SJSA1 (cell line): ENCODE measurements at regions not wholly inside any gene's neighbourhood (a gene's known extent, or its start where the extent isn't known, plus 50 kb on each side); places are given as distances from the start of the nearest gene placed in this dataset.

Experiments used
- DNase-seq, 2 experiments: peaks; one replicate each; pipeline ENCODE4 v3.0.0-alpha.2; 2015 to 2020; ENCODE audit warnings: low spot score in 2 of 2, low read depth in 1 of 2
- H3K27ac ChIP-seq: fragments of 250-450 bp; sonication (Bioruptor Pico); 2 replicates; pipeline ENCODE4 v1.5.1; 2020; ENCODE audit warnings: mild to moderate bottlenecking, moderate library complexity
- H3K27me3 ChIP-seq: fragments of 250-450 bp; sonication (Bioruptor Pico); replicated peaks from 2 replicates; pipeline ENCODE4 v1.5.1; 2020; ENCODE audit warnings: mild to moderate bottlenecking, moderate library complexity
- H3K36me3 ChIP-seq: fragments of 250-450 bp; sonication (Bioruptor Pico); 2 replicates; pipeline ENCODE4 v1.5.1; 2020; ENCODE audit warnings: mild to moderate bottlenecking
- H3K4me1 ChIP-seq: fragments of 250-450 bp; sonication (Bioruptor Pico); replicated peaks from 2 replicates; pipeline ENCODE4 v1.6.1; 2021; ENCODE audit warnings: mild to moderate bottlenecking
- H3K4me3 ChIP-seq: fragments of 250-450 bp; sonication (Bioruptor Pico); 2 replicates; pipeline ENCODE4 v1.5.1; 2020; ENCODE audit warnings: mild to moderate bottlenecking
- H3K9me3 ChIP-seq: fragments of 250-450 bp; sonication (Bioruptor Pico); replicated peaks from 2 replicates; pipeline ENCODE4 v1.5.1; 2020; ENCODE audit warnings: mild to moderate bottlenecking

GRCh38 chr3:175916191-175916934, 1057.2 kb downstream of the NAALADL2 start:
- DNase-seq: no peak
- Histone ChIP-seq H3K4me1 (no peaks in the 10 kb centered on the region), H3K4me3 (no peak overlapping the region), H3K9me3 (no peaks in the 10 kb centered on the region), H3K27ac (no peak overlapping the region), H3K36me3 (no peaks in the 10 kb centered on the region), H3K27me3 (no peaks in the 10 kb centered on the region)

DNA sequence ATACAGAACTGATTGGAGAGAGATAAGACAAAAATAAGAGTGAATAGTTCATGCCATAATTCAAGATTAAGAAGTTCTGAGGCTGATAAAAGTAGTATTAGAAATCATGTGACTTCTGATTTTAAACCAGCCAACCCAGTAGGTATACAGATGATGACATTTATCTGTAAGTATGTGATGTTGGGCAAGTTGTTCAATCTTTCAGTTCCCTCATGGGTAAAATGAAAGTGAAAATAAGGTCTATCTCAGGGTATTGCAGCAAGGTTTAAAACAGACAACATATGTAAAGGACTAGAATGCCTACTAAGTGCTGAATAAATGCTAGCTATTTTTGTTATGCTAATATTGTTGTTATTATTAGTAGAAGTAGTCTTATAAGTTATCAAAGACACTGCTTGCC, 1055.7 kb downstream of the NAALADL2 start:
- Histone ChIP-seq H3K9me3 (0 out of 2 replicates have a peak, but pooled peaks cover 3% of the 10 kb centered on the region), H3K27ac (no peak overlapping the region)
- no peak for DNase-seq

GRCh38 chr3:175913286-175913685, 1054.2 kb downstream of the NAALADL2 start:
- no peak overlapping the region for H3K27ac ChIP-seq
- no peak overlapping the region for H3K4me3 ChIP-seq
- H3K36me3 ChIP-seq: no peaks in the 10 kb centered on the region
- DNase-seq: no peak
- H3K9me3 ChIP-seq: 0 out of 2 replicates have a peak, but pooled peaks cover 3% of the 10 kb centered on the region
- no peaks in the 10 kb centered on the region for H3K4me1 ChIP-seq
- H3K27me3 ChIP-seq: no peaks in the 10 kb centered on the region

More for the DNA sequence above, 1055.7 kb downstream of the NAALADL2 start:
- Histone ChIP-seq H3K27me3 (no peaks in the 10 kb centered on the region), H3K36me3 (no peaks in the 10 kb centered on the region), H3K4me3 (no peak overlapping the region), H3K4me1 (no peaks in the 10 kb centered on the region)

DNA sequence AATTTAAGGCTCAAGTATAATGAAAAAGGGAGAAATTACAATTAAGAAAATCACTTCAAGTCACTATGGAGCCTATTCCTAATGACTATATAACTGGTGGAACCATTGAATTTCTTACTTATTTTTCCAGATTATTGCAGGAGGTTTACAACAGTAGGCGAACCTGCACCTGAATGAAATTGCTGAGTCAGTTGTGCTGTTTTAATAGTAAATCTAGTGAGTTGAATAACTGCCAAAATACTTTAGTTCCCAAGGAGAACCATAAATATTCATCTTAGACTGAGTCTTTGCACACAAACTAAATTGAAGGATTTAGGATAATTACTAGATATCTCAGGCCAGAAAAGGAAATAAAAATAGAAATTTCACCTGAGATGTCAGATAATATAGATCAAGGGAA, 1052.8 kb downstream of the NAALADL2 start:
- no peaks in the 10 kb centered on the region for H3K36me3 ChIP-seq
- H3K27ac ChIP-seq: no peak overlapping the region
- H3K4me1 ChIP-seq: no peaks in the 10 kb centered on the region
- no peak overlapping the region for H3K4me3 ChIP-seq
- DNase-seq: no peak
- H3K9me3 ChIP-seq: 0 out of 2 replicates have a peak, but pooled peaks cover 3% of the 10 kb centered on the region
- H3K27me3 ChIP-seq: no peaks in the 10 kb centered on the region

DNA sequence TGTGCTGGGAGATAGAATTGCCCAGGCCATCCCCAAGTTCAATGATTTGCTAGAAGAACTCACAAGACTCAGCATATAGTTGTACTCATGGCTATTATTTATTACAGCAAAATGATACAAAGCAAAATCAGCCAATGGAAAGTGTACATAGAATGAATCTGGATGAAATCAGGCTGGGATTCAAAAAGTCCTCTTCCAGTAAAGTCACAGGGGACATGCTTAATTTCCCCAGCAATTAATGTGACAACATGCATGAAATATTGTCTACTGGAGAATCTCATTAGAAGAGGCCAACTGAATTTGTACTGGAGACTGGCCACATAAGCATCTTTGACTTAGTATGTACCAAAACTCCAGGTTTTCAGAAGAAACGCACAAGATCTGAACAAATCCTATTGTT, 1043.1 kb downstream of the NAALADL2 start:
- H3K27ac ChIP-seq: no peak overlapping the region
- no peaks in the 10 kb centered on the region for H3K36me3 ChIP-seq
- no peaks in the 10 kb centered on the region for H3K27me3 ChIP-seq
- H3K9me3 ChIP-seq: no peaks in the 10 kb centered on the region
- no peak for DNase-seq
- H3K4me3 ChIP-seq: no peak overlapping the region
- no peaks in the 10 kb centered on the region for H3K4me1 ChIP-seq

DNA sequence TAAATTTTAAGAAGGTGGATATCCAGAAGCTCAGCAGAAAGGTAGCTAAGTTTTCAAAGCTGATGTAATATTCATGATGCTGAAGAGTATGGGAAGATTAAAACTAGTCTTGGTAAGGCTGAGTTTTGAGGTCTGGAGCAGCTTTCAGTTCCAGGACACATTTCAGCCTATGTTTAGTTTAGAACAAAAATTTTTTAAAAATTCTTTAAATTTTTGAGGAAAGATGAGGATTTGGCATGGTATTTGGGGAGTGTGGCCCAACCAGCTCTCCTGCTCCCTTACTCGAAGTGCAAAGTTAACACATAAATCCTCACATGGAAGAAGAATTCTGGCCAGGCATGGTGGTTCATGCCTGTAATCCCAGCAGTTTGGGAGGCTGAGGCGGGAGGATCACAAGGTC, 1039.1 kb downstream of the NAALADL2 start:
- no peak overlapping the region for H3K27ac ChIP-seq
- no peak for DNase-seq
- H3K4me3 ChIP-seq: no peak overlapping the region
- H3K9me3 ChIP-seq: no peaks in the 10 kb centered on the region
- no peaks in the 10 kb centered on the region for H3K36me3 ChIP-seq
- H3K4me1 ChIP-seq: no peaks in the 10 kb centered on the region
- no peaks in the 10 kb centered on the region for H3K27me3 ChIP-seq

- Histone ChIP-seq H3K36me3 (no peaks in the 10 kb centered on the region), H3K4me1 (no peaks in the 10 kb centered on the region), H3K27ac (no peak overlapping the region), H3K27me3 (no peaks in the 10 kb centered on the region), H3K9me3 (no peaks in the 10 kb centered on the region), H3K4me3 (no peak overlapping the region)
- no peak for DNase-seq
These were observed 1037.5 kb downstream of the NAALADL2 start for GRCh38 chr3:175896655-175897054.

GRCh38 chr3:175895731-175896130, 1036.6 kb downstream of the NAALADL2 start:
- H3K27ac ChIP-seq: no peak overlapping the region
- no peaks in the 10 kb centered on the region for H3K27me3 ChIP-seq
- H3K4me1 ChIP-seq: no peaks in the 10 kb centered on the region
- H3K4me3 ChIP-seq: no peak overlapping the region
- no peaks in the 10 kb centered on the region for H3K36me3 ChIP-seq
- H3K9me3 ChIP-seq: no peaks in the 10 kb centered on the region
- no peak for DNase-seq

DNA sequence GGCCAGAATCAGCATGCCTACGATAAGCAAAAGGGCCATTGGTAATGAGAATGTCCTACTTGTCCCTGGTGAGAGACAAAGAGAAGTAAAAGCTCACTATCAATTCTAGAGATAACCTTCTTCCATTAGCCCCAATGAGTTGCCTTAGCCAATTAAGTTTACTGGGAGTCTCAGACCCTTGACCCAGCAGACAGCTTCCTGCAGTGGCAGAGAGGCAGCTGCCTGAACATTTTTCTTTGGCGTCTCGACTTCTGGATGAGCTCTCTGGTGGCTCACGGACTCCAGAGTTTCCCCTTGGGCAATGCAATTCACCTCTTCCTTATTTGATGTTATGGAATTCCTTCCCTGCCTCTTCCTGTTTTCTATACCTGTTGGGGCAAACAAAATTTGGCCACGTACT, 1034.4 kb downstream of the NAALADL2 start:
- no peak overlapping the region for H3K4me3 ChIP-seq
- H3K27ac ChIP-seq: no peak overlapping the region
- no peaks in the 10 kb centered on the region for H3K9me3 ChIP-seq
- H3K4me1 ChIP-seq: no peaks in the 10 kb centered on the region
- no peak for DNase-seq
- no peaks in the 10 kb centered on the region for H3K36me3 ChIP-seq
- H3K27me3 ChIP-seq: no peaks in the 10 kb centered on the region

GRCh38 chr3:175890066-175890465, 1030.9 kb downstream of the NAALADL2 start:
- Histone ChIP-seq H3K4me3 (no peak overlapping the region), H3K4me1 (no peaks in the 10 kb centered on the region), H3K27ac (no peak overlapping the region), H3K36me3 (no peaks in the 10 kb centered on the region), H3K27me3 (no peaks in the 10 kb centered on the region), H3K9me3 (no peaks in the 10 kb centered on the region)
- DNase-seq: no peak

GRCh38 chr3:175885231-175885766, 1026.2 kb downstream of the NAALADL2 start:
- H3K36me3 ChIP-seq: no peaks in the 10 kb centered on the region
- no peak overlapping the region for H3K27ac ChIP-seq
- no peaks in the 10 kb centered on the region for H3K27me3 ChIP-seq
- no peak for DNase-seq
- H3K4me1 ChIP-seq: no peaks in the 10 kb centered on the region
- no peaks in the 10 kb centered on the region for H3K9me3 ChIP-seq
- H3K4me3 ChIP-seq: no peak overlapping the region

GRCh38 chr3:175879417-175879816, 1020.3 kb downstream of the NAALADL2 start:
- Histone ChIP-seq H3K36me3 (no peaks in the 10 kb centered on the region), H3K4me3 (no peak overlapping the region), H3K27me3 (no peaks in the 10 kb centered on the region), H3K4me1 (no peaks in the 10 kb centered on the region), H3K27ac (no peak overlapping the region), H3K9me3 (no peaks in the 10 kb centered on the region)
- DNase-seq: no peak

- H3K4me1 ChIP-seq: no peaks in the 10 kb centered on the region
These were observed 1010.3 kb downstream of the NAALADL2 start for GRCh38 chr3:175869404-175869803.

GRCh38 chr3:175868626-175869025, 1009.5 kb downstream of the NAALADL2 start:
- Histone ChIP-seq H3K27ac (no peak overlapping the region), H3K27me3 (no peaks in the 10 kb centered on the region), H3K4me1 (no peaks in the 10 kb centered on the region), H3K36me3 (no peaks in the 10 kb centered on the region), H3K9me3 (no peaks in the 10 kb centered on the region), H3K4me3 (no peak overlapping the region)
- no peak for DNase-seq

More at GRCh38 chr3:175869404-175869803, 1010.3 kb downstream of the NAALADL2 start:
- Histone ChIP-seq H3K27me3 (no peaks in the 10 kb centered on the region), H3K4me3 (no peak overlapping the region), H3K36me3 (no peaks in the 10 kb centered on the region), H3K27ac (no peak overlapping the region), H3K9me3 (no peaks in the 10 kb centered on the region)
- DNase-seq: no peak
